ENCODE measurements at regions not wholly inside any gene's neighbourhood (a gene's known extent, or its start where the extent isn't known, plus 50 kb on each side); places are given as distances from the start of the nearest gene placed in this dataset.

- TF ChIP-seq ESRRG (CRISPR knock-in tag; IDR thresholded peaks at IDR 0.05) (no peak), PATZ1 (CRISPR knock-in tag; IDR thresholded peaks at IDR 0.05; ENCODE audit: borderline replicate concordance) (no peak), ARNTL (CRISPR knock-in tag; IDR thresholded peaks at IDR 0.05; ENCODE audit: borderline replicate concordance, low read depth) (no peak), ZC3H10 (CRISPR knock-in tag; IDR thresholded peaks at IDR 0.05) (no peak), ZFP30 (CRISPR knock-in tag; IDR thresholded peaks at IDR 0.05) (no peak), TSHZ2 (CRISPR knock-in tag; IDR thresholded peaks at IDR 0.05) (no peak), CREB5 (CRISPR knock-in tag; IDR thresholded peaks at IDR 0.05; ENCODE audit: low read depth) (no peak), CSDC2 (CRISPR knock-in tag; IDR thresholded peaks at IDR 0.05) (no peak)
These were observed 107.8 kb upstream of the HMCN1 start for GRCh38 chr1:185626344-185626743.

Measured in SK-N-SH treated with all-trans-retinoic acid at 6 μM for 48 hours (cell line).